CD14-positive monocyte (primary cell): ENCODE measurements at regions not wholly inside any gene's neighbourhood (a gene's known extent, or its start where the extent isn't known, plus 50 kb on each side); places are given as distances from the start of the nearest gene placed in this dataset.

Experiments used
- DNase-seq, 3 donors: peaks; one replicate each; pipeline ENCODE4 v3.0.0-alpha.2; 2011 to 2022
- H2AFZ ChIP-seq: 2 replicates; pipeline ENCODE4 v1.6.0; 2012; ENCODE audit warnings: mild to moderate bottlenecking, low read depth, low read length, inconsistent platforms; ENCODE audit not compliant: insufficient read depth, poor library complexity, severe bottlenecking
- H3K27ac ChIP-seq, 2 donors: 1 replicate in 1 of 2; 2 replicates in 1 of 2; pipeline ENCODE4 v1.5.1; 2012 to 2013; ENCODE audit warnings: low read length in 2 of 2, control low read depth in 1 of 2, inconsistent platforms in 1 of 2, low read depth in 1 of 2, mild to moderate bottlenecking in 1 of 2
- H3K27me3 ChIP-seq, 2 donors: one replicate each; pipeline versions ENCODE4 v1.6.0 to v1.6.1; 2011 to 2013; ENCODE audit warnings: low read length in 2 of 2; ENCODE audit not compliant: control insufficient read depth in 2 of 2, insufficient read depth in 2 of 2
- H3K36me3 ChIP-seq, 2 donors: replicated peaks in 1 of 2; 1 replicate in 1 of 2; 2 replicates in 1 of 2; pipeline versions ENCODE4 v1.5.1 to v1.6.1; 2012 to 2013; ENCODE audit warnings: low read length in 2 of 2, control low read depth in 1 of 2, inconsistent platforms in 1 of 2, mild to moderate bottlenecking in 1 of 2; ENCODE audit not compliant: insufficient read depth in 2 of 2, control insufficient read depth in 1 of 2
- H3K4me1 ChIP-seq, 2 donors: 1 replicate in 1 of 2; 2 replicates in 1 of 2; pipeline versions ENCODE4 v1.5.1 to v1.6.1; 2012 to 2013; ENCODE audit warnings: low read length in 2 of 2, control low read depth in 1 of 2, inconsistent platforms in 1 of 2, mild to moderate bottlenecking in 1 of 2, moderate library complexity in 1 of 2; ENCODE audit not compliant: insufficient read depth in 2 of 2, control insufficient read depth in 1 of 2
- H3K4me2 ChIP-seq: replicated peaks from 2 replicates; pipeline ENCODE3; 2012; ENCODE audit warnings: low read length, moderate library complexity, mild to moderate bottlenecking; ENCODE audit not compliant: poor library complexity, severe bottlenecking; ENCODE audit errors: extremely low read depth
- H3K4me3 ChIP-seq, 3 experiments: fragments of 200-600 bp in 1 of 3; sonication (generic) in 1 of 3; replicated peaks in 1 of 3; 1 replicate in 2 of 3; 2 replicates in 1 of 3; pipeline ENCODE4 v1.5.1; 2011 to 2013; ENCODE audit warnings: low read length in 3 of 3, mild to moderate bottlenecking in 3 of 3, control low read depth in 2 of 3, low read depth in 2 of 3, inconsistent platforms in 1 of 3, moderate library complexity in 1 of 3
- H3K79me2 ChIP-seq: 2 replicates; pipeline ENCODE4 v1.6.0; 2012; ENCODE audit warnings: mild to moderate bottlenecking, control low read depth, inconsistent platforms, low read length, moderate library complexity; ENCODE audit not compliant: insufficient read depth
- H3K9ac ChIP-seq: 2 replicates; pipeline ENCODE4 v1.6.0; 2017; ENCODE audit warnings: low read length, mild to moderate bottlenecking; ENCODE audit not compliant: insufficient read depth, poor library complexity, severe bottlenecking
- H3K9me3 ChIP-seq, 2 donors: replicated peaks in 1 of 2; 1 replicate in 1 of 2; 2 replicates in 1 of 2; pipeline versions ENCODE4 v1.5.1 to v1.6.1; 2012 to 2013; ENCODE audit warnings: low read length in 2 of 2, control low read depth in 1 of 2; ENCODE audit not compliant: control insufficient read depth in 1 of 2, insufficient read depth in 1 of 2
- H4K20me1 ChIP-seq: 2 replicates; pipeline ENCODE4 v1.6.0; 2012; ENCODE audit warnings: mild to moderate bottlenecking, low read length, control low read depth, moderate library complexity; ENCODE audit not compliant: insufficient read depth
- H3K27ac Mint-ChIP-seq, 7 donors: one replicate each; pipeline ENCODE4 v1.8.0; 2020; ENCODE audit warnings: mild to moderate bottlenecking in 7 of 7, mixed read lengths in 7 of 7, moderate library complexity in 6 of 7, inconsistent platforms in 2 of 7
- H3K27me3 Mint-ChIP-seq, 3 donors: one replicate each; pipeline ENCODE4 v1.8.0; 2021 to 2022; ENCODE audit warnings: low read depth in 3 of 3, mild to moderate bottlenecking in 3 of 3, mixed read lengths in 3 of 3, moderate library complexity in 3 of 3, inconsistent platforms in 1 of 3
- H3K36me3 Mint-ChIP-seq, 2 donors: one replicate each; pipeline ENCODE4 v1.8.0; 2020; ENCODE audit warnings: mixed read lengths in 2 of 2, inconsistent platforms in 1 of 2, mild to moderate bottlenecking in 1 of 2
- H3K4me1 Mint-ChIP-seq: one replicate; pipeline ENCODE4 v1.8.0; 2020; ENCODE audit warnings: mild to moderate bottlenecking, mixed read lengths
- H3K4me3 Mint-ChIP-seq, 2 donors: one replicate each; pipeline ENCODE4 v1.8.0; 2020; ENCODE audit warnings: mild to moderate bottlenecking in 2 of 2, mixed read lengths in 2 of 2, moderate library complexity in 1 of 2
- H3K9me3 Mint-ChIP-seq, 7 donors: one replicate each; pipeline ENCODE4 v1.8.0; 2020 to 2022; ENCODE audit warnings: mixed read lengths in 7 of 7, mild to moderate bottlenecking in 6 of 7, moderate library complexity in 6 of 7, inconsistent platforms in 2 of 7
- WGBS: methylation state at CpG from one replicate; pipeline ENCODE4 v1.1.5; 2013; ENCODE audit warnings: missing lambda C conversion rate; ENCODE audit not compliant: insufficient coverage; 5-methylcytosine and 5-hydroxymethylcytosine counted together
- intact Hi-C, 2 donors: fragments of 100-400 bp; cut with micrococcal nuclease; formaldehyde crosslinking; loops; one replicate each; pipeline versions ENCODE4 v1.15.0 to v1.15.1; 2023
- TF ChIP-seq, protein P1 (sequence below): fragments of 200-600 bp; IDR thresholded peaks from one replicate; pipeline ENCODE4 v1.8.0; 2022; ENCODE audit warnings: antibody characterized with exemption, mild to moderate bottlenecking

DNA sequence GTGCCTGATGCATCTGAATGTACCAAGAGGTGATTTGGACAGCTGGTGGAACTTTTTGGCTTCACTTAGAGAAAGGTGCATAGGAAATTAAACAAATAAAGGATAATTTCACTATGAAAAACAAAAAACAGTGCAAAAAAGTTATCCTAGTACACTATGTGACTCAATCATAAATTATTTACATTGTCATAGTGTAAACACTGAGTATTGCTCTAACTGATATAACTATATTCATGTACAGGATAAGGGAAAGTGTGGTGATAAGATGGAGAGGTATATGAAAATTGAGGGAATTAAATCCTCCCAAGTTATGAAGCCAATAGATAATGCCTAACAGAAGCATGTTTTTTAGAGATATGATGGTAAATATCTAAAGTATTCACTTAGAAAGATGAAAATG, 50.2 kb upstream of the CPNE4 start:
- intact Hi-C loops = no loop called here
- no peak for DNase-seq
- H3K27ac Mint-ChIP-seq = no peak overlapping the region
- no peaks in the 10 kb centered on the region for H3K79me2 ChIP-seq
- H3K27ac ChIP-seq = no peak overlapping the region
- H3K4me1 Mint-ChIP-seq = no peaks in the 10 kb centered on the region
- no peaks in the 10 kb centered on the region for H4K20me1 ChIP-seq
- no peaks in the 10 kb centered on the region for H3K9me3 ChIP-seq
- peaks cover 0 to 5% (median 2%) of the 10 kb centered on the region in 7 donors for H3K9me3 Mint-ChIP-seq
- no peak overlapping the region for H3K4me3 ChIP-seq
- H3K27me3 ChIP-seq = no peaks in the 10 kb centered on the region
- no peak overlapping the region for H3K4me2 ChIP-seq
- H3K36me3 Mint-ChIP-seq = no peaks in the 10 kb centered on the region
- H2AFZ ChIP-seq = no peak overlapping the region
- TF ChIP-seq, protein P1, sequence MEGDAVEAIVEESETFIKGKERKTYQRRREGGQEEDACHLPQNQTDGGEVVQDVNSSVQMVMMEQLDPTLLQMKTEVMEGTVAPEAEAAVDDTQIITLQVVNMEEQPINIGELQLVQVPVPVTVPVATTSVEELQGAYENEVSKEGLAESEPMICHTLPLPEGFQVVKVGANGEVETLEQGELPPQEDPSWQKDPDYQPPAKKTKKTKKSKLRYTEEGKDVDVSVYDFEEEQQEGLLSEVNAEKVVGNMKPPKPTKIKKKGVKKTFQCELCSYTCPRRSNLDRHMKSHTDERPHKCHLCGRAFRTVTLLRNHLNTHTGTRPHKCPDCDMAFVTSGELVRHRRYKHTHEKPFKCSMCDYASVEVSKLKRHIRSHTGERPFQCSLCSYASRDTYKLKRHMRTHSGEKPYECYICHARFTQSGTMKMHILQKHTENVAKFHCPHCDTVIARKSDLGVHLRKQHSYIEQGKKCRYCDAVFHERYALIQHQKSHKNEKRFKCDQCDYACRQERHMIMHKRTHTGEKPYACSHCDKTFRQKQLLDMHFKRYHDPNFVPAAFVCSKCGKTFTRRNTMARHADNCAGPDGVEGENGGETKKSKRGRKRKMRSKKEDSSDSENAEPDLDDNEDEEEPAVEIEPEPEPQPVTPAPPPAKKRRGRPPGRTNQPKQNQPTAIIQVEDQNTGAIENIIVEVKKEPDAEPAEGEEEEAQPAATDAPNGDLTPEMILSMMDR = no peak
- no peaks in the 10 kb centered on the region for H3K36me3 ChIP-seq
- peaks cover 2 to 5% (median 4%) of the 10 kb centered on the region in 3 donors for H3K27me3 Mint-ChIP-seq
- H3K9ac ChIP-seq = no peak overlapping the region
- no peaks in the 10 kb centered on the region for H3K4me1 ChIP-seq
- no peak overlapping the region for H3K4me3 Mint-ChIP-seq

DNA sequence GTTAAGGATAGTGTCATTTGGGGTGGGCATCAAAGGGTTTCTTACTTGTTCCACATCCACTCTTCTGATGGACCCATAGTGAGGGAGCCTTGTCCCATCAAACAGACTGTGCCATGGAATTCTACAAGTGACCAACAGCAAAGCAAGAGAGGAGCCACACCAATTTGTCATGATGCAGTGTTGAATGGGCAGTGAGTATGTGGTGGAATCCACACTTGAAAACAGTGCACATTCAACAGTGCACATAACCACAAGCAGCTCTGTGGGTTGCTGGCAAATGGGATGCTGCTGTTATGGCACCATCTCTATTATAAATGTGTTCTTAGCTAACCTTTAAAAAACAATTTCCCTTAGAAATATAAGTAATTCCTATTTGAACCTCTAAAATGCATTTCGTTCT, 52.5 kb upstream of the CPNE4 start:
- no peaks in the 10 kb centered on the region for H3K9me3 ChIP-seq
- H3K36me3 Mint-ChIP-seq = no peaks in the 10 kb centered on the region
- no peaks in the 10 kb centered on the region for H3K79me2 ChIP-seq
- H3K27ac ChIP-seq = no peak overlapping the region
- intact Hi-C loops = no loop called here
- no peaks in the 10 kb centered on the region for H3K4me1 Mint-ChIP-seq
- TF ChIP-seq, protein P1 = no peak
- no peaks in the 10 kb centered on the region for H3K36me3 ChIP-seq
- no peak overlapping the region for H2AFZ ChIP-seq
- no peak overlapping the region for H3K4me2 ChIP-seq
- no peaks in the 10 kb centered on the region for H3K4me1 ChIP-seq
- H3K4me3 Mint-ChIP-seq = no peak overlapping the region
- H3K4me3 ChIP-seq = no peak overlapping the region
- peaks cover 3 to 5% (median 4%) of the 10 kb centered on the region in 3 donors for H3K27me3 Mint-ChIP-seq
- H3K9me3 Mint-ChIP-seq = peaks cover 0 to 2% (median 0%) of the 10 kb centered on the region in 7 donors
- DNase-seq = no peak
- no CpG with 5 or more reads among the region's 1 CpG for WGBS
- H4K20me1 ChIP-seq = no peaks in the 10 kb centered on the region
- H3K27ac Mint-ChIP-seq = no peak overlapping the region
- no peaks in the 10 kb centered on the region for H3K27me3 ChIP-seq
- H3K9ac ChIP-seq = no peak overlapping the region
